GM23248 (cell line): ENCODE measurements at regions not wholly inside any gene's neighbourhood (a gene's known extent, or its start where the extent isn't known, plus 50 kb on each side); places are given as distances from the start of the nearest gene placed in this dataset.

Experiments used
- EZH2 ChIP-seq: fragments of 200-600 bp; sonication (generic); IDR thresholded peaks from 2 replicates; pipeline ENCODE4 v1.6.1; 2018; ENCODE audit warnings: antibody characterized with exemption, mild to moderate bottlenecking; ENCODE audit not compliant: insufficient read depth, poor library complexity, severe bottlenecking
- EZH2phosphoT487 ChIP-seq: fragments of 200-600 bp; sonication (generic); IDR thresholded peaks from 2 replicates; pipeline ENCODE4 v1.6.1; 2018; ENCODE audit warnings: antibody characterized with exemption, moderate library complexity, mild to moderate bottlenecking, low read depth; ENCODE audit not compliant: insufficient read depth

- TF ChIP-seq EZH2 (no peak), EZH2phosphoT487 (no peak)
These were observed 590.2 kb downstream of the SH2D4B start for GRCh38 chr10:81127931-81128330.
